H7 (cell line): ENCODE measurements at regions not wholly inside any gene's neighbourhood (a gene's known extent, or its start where the extent isn't known, plus 50 kb on each side); places are given as distances from the start of the nearest gene placed in this dataset.

Experiments used
- DNase-seq: peaks from one replicate; pipeline ENCODE4 v3.0.0; 2012
- H3K27me3 ChIP-seq: 2 replicates; pipeline ENCODE4 v1.6.0; 2011; ENCODE audit warnings: mild to moderate bottlenecking, low read length; ENCODE audit not compliant: control insufficient read depth, insufficient read depth
- H3K36me3 ChIP-seq: replicated peaks from 2 replicates; pipeline ENCODE4 v1.5.1; 2011; ENCODE audit warnings: low read length; ENCODE audit not compliant: control insufficient read depth, insufficient read depth
- H3K4me3 ChIP-seq: 2 replicates; pipeline ENCODE4 v1.5.1; 2011; ENCODE audit warnings: low read depth, mild to moderate bottlenecking, control low read depth, low read length, moderate library complexity; ENCODE audit not compliant: insufficient read depth

- Histone ChIP-seq H3K36me3 (no peaks in the 10 kb centered on the region), H3K27me3 (no peaks in the 10 kb centered on the region), H3K4me3 (no peak overlapping the region)
- no peak for DNase-seq
These were observed 55.5 kb upstream of the SERP2 start for GRCh38 chr13:44318161-44318560.

- no peaks in the 10 kb centered on the region for H3K36me3 ChIP-seq
- H3K4me3 ChIP-seq: no peak overlapping the region
- H3K27me3 ChIP-seq: no peaks in the 10 kb centered on the region
- DNase-seq: no peak
These were observed 53.0 kb upstream of the SERP2 start for GRCh38 chr13:44320611-44321010.

GRCh38 chr13:44321961-44322360 is 51.7 kb upstream of the SERP2 start:
- Histone ChIP-seq H3K36me3 (no peaks in the 10 kb centered on the region), H3K4me3 (no peak overlapping the region), H3K27me3 (no peaks in the 10 kb centered on the region)
- DNase-seq: no peak

- no peaks in the 10 kb centered on the region; the same call in 1 of the 2 replicates for H3K36me3 ChIP-seq
- no peaks in the 10 kb centered on the region for H3K27me3 ChIP-seq
- H3K4me3 ChIP-seq: no peak overlapping the region
- DNase-seq: no peak
These were observed 50.7 kb upstream of the SERP2 start for GRCh38 chr13:44322928-44323327.

GRCh38 chr13:44323754-44324153 is 49.9 kb upstream of the SERP2 start:
- no peaks in the 10 kb centered on the region; the same call in 1 of the 2 replicates for H3K36me3 ChIP-seq
- no peak overlapping the region for H3K4me3 ChIP-seq

More at GRCh38 chr13:44323754-44324153, 49.9 kb upstream of the SERP2 start:
- no peak for DNase-seq
- H3K27me3 ChIP-seq: no peaks in the 10 kb centered on the region
